ENCODE measurements at regions not wholly inside any gene's neighbourhood (a gene's known extent, or its start where the extent isn't known, plus 50 kb on each side); places are given as distances from the start of the nearest gene placed in this dataset.

- Mint-ChIP-seq H3K27ac (ENCODE audit: unreplicated experiment) (no peak overlapping the region), H3K4me3 (ENCODE audit: unreplicated experiment) (no peak overlapping the region), H3K4me1 (ENCODE audit: low read depth, unreplicated experiment) (peaks cover 3% of the 10 kb centered on the region), H3K9me3 (ENCODE audit: unreplicated experiment) (peaks cover 5% of the 10 kb centered on the region), H3K27me3 (ENCODE audit: low read depth, unreplicated experiment) (no peaks in the 10 kb centered on the region), H3K36me3 (ENCODE audit: low read depth, unreplicated experiment) (no peaks in the 10 kb centered on the region)
- Histone ChIP-seq H3K79me2 (ENCODE audit: insufficient read depth, low read length) (no peaks in the 10 kb centered on the region), H3K4me3 (ENCODE audit: insufficient read depth, low read depth, low read length) (no peak overlapping the region), H3K9me3 (ENCODE audit: insufficient read depth, low read depth, low read length) (no peaks in the 10 kb centered on the region), H3K9ac (ENCODE audit: low read length) (no peak overlapping the region), H3K27ac (ENCODE audit: low read depth, low read length) (no peak overlapping the region), H3K36me3 (ENCODE audit: insufficient read depth, low read length) (no peaks in the 10 kb centered on the region), H2AFZ (ENCODE audit: low read depth, low read length) (no peak overlapping the region), H3K4me1 (ENCODE audit: insufficient read depth, low read length) (no peaks in the 10 kb centered on the region), H4K20me1 (ENCODE audit: insufficient read depth, low read length) (no peaks in the 10 kb centered on the region), H3K4me2 (ENCODE audit: low read length) (no peak overlapping the region), H3K27me3 (ENCODE audit: insufficient read depth, low read length) (no peaks in the 10 kb centered on the region)
- DNase-seq (ENCODE audit: low read depth) (no peak), FAIRE-seq (no peak)
- no peak for TF ChIP-seq EZH2 (IDR thresholded peaks at IDR 0.05; ENCODE audit: insufficient read depth, low read length)
- no peak for TF ChIP-seq CTCF (IDR thresholded peaks at IDR 0.05; ENCODE audit: insufficient read depth, low read depth, low read length)
Measured at GRCh38 chr13:33377411-33377810, 91.9 kb upstream of the STARD13 start.

GRCh38 chr13:33377825-33378224 lies 92.3 kb upstream of the STARD13 start:
- H3K4me1 ChIP-seq (ENCODE audit: insufficient read depth, low read length): no peaks in the 10 kb centered on the region
- Mint-ChIP-seq H3K27ac (ENCODE audit: unreplicated experiment) (no peak overlapping the region), H3K36me3 (ENCODE audit: low read depth, unreplicated experiment) (no peaks in the 10 kb centered on the region), H3K27me3 (ENCODE audit: low read depth, unreplicated experiment) (no peaks in the 10 kb centered on the region), H3K9me3 (ENCODE audit: unreplicated experiment) (peaks cover 5% of the 10 kb centered on the region), H3K4me1 (ENCODE audit: low read depth, unreplicated experiment) (peaks cover 3% of the 10 kb centered on the region), H3K4me3 (ENCODE audit: unreplicated experiment) (no peak overlapping the region)
- H2AFZ ChIP-seq (ENCODE audit: low read depth, low read length): no peak overlapping the region
- no peaks in the 10 kb centered on the region for H3K36me3 ChIP-seq (ENCODE audit: insufficient read depth, low read length)
- no peak overlapping the region for H3K9ac ChIP-seq (ENCODE audit: low read length)
- DNase-seq (ENCODE audit: low read depth): no peak
- no peak overlapping the region for H3K4me3 ChIP-seq (ENCODE audit: insufficient read depth, low read depth, low read length)
- no peaks in the 10 kb centered on the region for H3K9me3 ChIP-seq (ENCODE audit: insufficient read depth, low read depth, low read length)
- TF ChIP-seq CTCF (IDR thresholded peaks at IDR 0.05; ENCODE audit: insufficient read depth, low read depth, low read length): no peak
- no peak for TF ChIP-seq EZH2 (IDR thresholded peaks at IDR 0.05; ENCODE audit: insufficient read depth, low read length)
- H3K79me2 ChIP-seq (ENCODE audit: insufficient read depth, low read length): no peaks in the 10 kb centered on the region
- H3K4me2 ChIP-seq (ENCODE audit: low read length): no peak overlapping the region
- no peaks in the 10 kb centered on the region for H4K20me1 ChIP-seq (ENCODE audit: insufficient read depth, low read length)
- no peaks in the 10 kb centered on the region for H3K27me3 ChIP-seq (ENCODE audit: insufficient read depth, low read length)
- no peak for FAIRE-seq
- H3K27ac ChIP-seq (ENCODE audit: low read depth, low read length): no peak overlapping the region

GRCh38 chr13:33379608-33380007 lies 94.1 kb upstream of the STARD13 start:
- FAIRE-seq (no peak), DNase-seq (ENCODE audit: low read depth) (peak; percentile 6)
- H3K4me3 ChIP-seq (ENCODE audit: insufficient read depth, low read depth, low read length): no peak overlapping the region
- Mint-ChIP-seq H3K27me3 (ENCODE audit: low read depth, unreplicated experiment) (no peaks in the 10 kb centered on the region), H3K4me1 (ENCODE audit: low read depth, unreplicated experiment) (peaks cover 3% of the 10 kb centered on the region), H3K36me3 (ENCODE audit: low read depth, unreplicated experiment) (no peaks in the 10 kb centered on the region), H3K9me3 (ENCODE audit: unreplicated experiment) (peaks cover 5% of the 10 kb centered on the region), H3K27ac (ENCODE audit: unreplicated experiment) (no peak overlapping the region), H3K4me3 (ENCODE audit: unreplicated experiment) (no peak overlapping the region)
- no peak overlapping the region for H3K9ac ChIP-seq (ENCODE audit: low read length)
- H3K27me3 ChIP-seq (ENCODE audit: insufficient read depth, low read length): no peaks in the 10 kb centered on the region
- H3K4me1 ChIP-seq (ENCODE audit: insufficient read depth, low read length): no peaks in the 10 kb centered on the region
- H3K4me2 ChIP-seq (ENCODE audit: low read length): no peak overlapping the region
- no peaks in the 10 kb centered on the region for H3K79me2 ChIP-seq (ENCODE audit: insufficient read depth, low read length)
- no peak overlapping the region for H2AFZ ChIP-seq (ENCODE audit: low read depth, low read length)
- H3K36me3 ChIP-seq (ENCODE audit: insufficient read depth, low read length): no peaks in the 10 kb centered on the region
- no peaks in the 10 kb centered on the region for H3K9me3 ChIP-seq (ENCODE audit: insufficient read depth, low read depth, low read length)
- TF ChIP-seq CTCF (IDR thresholded peaks at IDR 0.05; ENCODE audit: insufficient read depth, low read depth, low read length): no peak
- no peak for TF ChIP-seq EZH2 (IDR thresholded peaks at IDR 0.05; ENCODE audit: insufficient read depth, low read length)
- H4K20me1 ChIP-seq (ENCODE audit: insufficient read depth, low read length): no peaks in the 10 kb centered on the region
- no peak overlapping the region for H3K27ac ChIP-seq (ENCODE audit: low read depth, low read length)
